SK-N-SH (cell line): ENCODE measurements at regions not wholly inside any gene's neighbourhood (a gene's known extent, or its start where the extent isn't known, plus 50 kb on each side); places are given as distances from the start of the nearest gene placed in this dataset.

Experiments used
- CTCF ChIA-PET: fragments of 300-600, 350-600 bp; formaldehyde crosslinking; extraction: SDS; loops from one replicate; lab custom pipeline; 2021; lab: Yijun Ruan, JAX
- POLR2A ChIA-PET: fragments of 350-600 bp; sonication (Branson Sonifier 250); formaldehyde crosslinking; extraction: SDS; loops from one replicate; lab custom pipeline; 2020; ENCODE audit warnings: antibody characterized with exemption, inconsistent platforms; lab: Yijun Ruan, JAX
- DNase-seq: peaks from one replicate; pipeline ENCODE4 v3.0.0; 2012
- H2AFZ ChIP-seq: fragments of 200-600 bp; sonication (generic); 2 replicates; pipeline ENCODE4 v1.8.1; 2016; ENCODE audit warnings: antibody characterized with exemption, mild to moderate bottlenecking, low read depth
- H3F3A ChIP-seq: fragments of 200-600 bp; sonication (generic); replicated peaks from 2 replicates; pipeline ENCODE3; 2016; ENCODE audit warnings: antibody characterized with exemption, mild to moderate bottlenecking; ENCODE audit not compliant: insufficient read depth
- H3K27ac ChIP-seq, 2 experiments: fragments of 200-500 bp in 1 of 2; fragments of 200-600 bp in 1 of 2; sonication (Bioruptor generic) in 1 of 2; sonication (generic), shearing (Covaris generic) in 1 of 2; 2 replicates each; pipeline versions ENCODE4 v1.5.1 to v1.6.1; 2014 to 2016; ENCODE audit warnings: low read depth in 2 of 2, inconsistent platforms in 1 of 2, low read length in 1 of 2, mild to moderate bottlenecking in 1 of 2, mixed read lengths in 1 of 2
- H3K27me3 ChIP-seq: fragments of 200-600 bp; sonication (generic), shearing (Covaris generic); 2 replicates; pipeline ENCODE4 v1.6.1; 2016; ENCODE audit warnings: mixed run types; ENCODE audit not compliant: insufficient read depth
- H3K36me3 ChIP-seq, 2 experiments: fragments of 200-500 bp in 1 of 2; fragments of 200-600 bp in 1 of 2; sonication (Bioruptor generic) in 1 of 2; sonication (generic) in 1 of 2; replicated peaks in 1 of 2; 2 replicates each; pipeline versions ENCODE3 to v1.5.1; 2014 to 2016; ENCODE audit warnings: low read length in 1 of 2, mild to moderate bottlenecking in 1 of 2; ENCODE audit not compliant: insufficient read depth in 2 of 2, control insufficient read depth in 1 of 2
- H3K4me1 ChIP-seq, 2 experiments: fragments of 200-500 bp in 1 of 2; fragments of 200-600 bp in 1 of 2; sonication (Bioruptor generic) in 1 of 2; sonication (generic), shearing (Covaris generic) in 1 of 2; 2 replicates each; pipeline versions ENCODE4 v1.5.1 to v1.6.1; 2014 to 2016; ENCODE audit warnings: low read depth in 1 of 2, low read length in 1 of 2, mixed run types in 1 of 2; ENCODE audit not compliant: insufficient read depth in 2 of 2, control insufficient read depth in 1 of 2
- H3K4me2 ChIP-seq: fragments of 200-600 bp; sonication (generic), shearing (Covaris generic); 2 replicates; pipeline ENCODE4 v1.6.1; 2017; ENCODE audit warnings: mixed run types
- H3K4me3 ChIP-seq, 2 experiments: fragments of 200-500 bp in 1 of 2; fragments of 200-600 bp in 1 of 2; sonication (Bioruptor generic) in 1 of 2; sonication (generic), shearing (Covaris generic) in 1 of 2; 2 replicates each; pipeline versions ENCODE4 v1.5.1 to v1.8.1; 2014 to 2016; ENCODE audit warnings: low read depth in 2 of 2, inconsistent platforms in 1 of 2, low read length in 1 of 2, mild to moderate bottlenecking in 1 of 2, mixed read lengths in 1 of 2, moderate library complexity in 1 of 2
- H3K79me2 ChIP-seq: fragments of 200-600 bp; sonication (generic); 2 replicates; pipeline ENCODE4 v1.8.1; 2017; ENCODE audit warnings: mild to moderate bottlenecking; ENCODE audit not compliant: insufficient read depth
- H3K9ac ChIP-seq: fragments of 200-600 bp; sonication (generic); 2 replicates; pipeline ENCODE4 v1.6.1; 2017; ENCODE audit warnings: mixed run types
- H3K9me2 ChIP-seq: fragments of 200-600 bp; sonication (generic); 2 replicates; pipeline ENCODE4 v1.6.1; 2017; ENCODE audit warnings: mixed run types
- H3K9me3 ChIP-seq: fragments of 200-600 bp; sonication (generic); 2 replicates; pipeline ENCODE4 v1.6.1; 2017; ENCODE audit warnings: mixed run types, mild to moderate bottlenecking, moderate library complexity
- H4K20me1 ChIP-seq: fragments of 200-600 bp; sonication (generic); 2 replicates; pipeline ENCODE4 v1.6.1; 2017; ENCODE audit warnings: mild to moderate bottlenecking, mixed run types; ENCODE audit not compliant: insufficient read depth
- CHD2 ChIP-seq: fragments of 150-350 bp; IDR thresholded peaks from 2 replicates; pipeline ENCODE4 v1.6.1; 2018; ENCODE audit warnings: low read length; ENCODE audit not compliant: partially characterized antibody
- CTCF ChIP-seq: fragments of 200-600 bp; sonication (generic); IDR thresholded peaks from 2 replicates; pipeline ENCODE4 v1.6.1; 2017; ENCODE audit warnings: antibody characterized with exemption, mild to moderate bottlenecking, moderate library complexity
- ELF1 ChIP-seq: IDR thresholded peaks from 2 replicates; pipeline ENCODE4 v1.4.0; 2012
- EP300 ChIP-seq, 2 experiments: IDR thresholded peaks; 2 replicates each; pipeline versions ENCODE4 v1.4.0 to v1.6.1; 2012; ENCODE audit warnings: borderline replicate concordance in 1 of 2, low read depth in 1 of 2, low read length in 1 of 2
- FOXJ3 ChIP-seq: sonication (generic); formaldehyde crosslinking; IDR thresholded peaks from 2 replicates; pipeline ENCODE4 v1.5.1; 2020; ENCODE audit warnings: mild to moderate bottlenecking, missing genetic modification reagents
- FOXM1 ChIP-seq: IDR thresholded peaks from 2 replicates; pipeline ENCODE4 v1.4.0; 2012; ENCODE audit warnings: low read depth, mild to moderate bottlenecking
- GABPA ChIP-seq: IDR thresholded peaks from 2 replicates; pipeline ENCODE4 v1.4.0; 2012; ENCODE audit warnings: low read depth, mild to moderate bottlenecking
- GATA2 ChIP-seq: sonication (generic); formaldehyde crosslinking; IDR thresholded peaks from 2 replicates; pipeline ENCODE4 v1.5.0; 2020; ENCODE audit warnings: mild to moderate bottlenecking, missing genetic modification reagents
- MEF2A ChIP-seq: IDR thresholded peaks from 2 replicates; pipeline ENCODE4 v1.4.0; 2012; ENCODE audit warnings: low read depth, borderline replicate concordance
- NFIC ChIP-seq: IDR thresholded peaks from 2 replicates; pipeline ENCODE4 v1.4.0; 2012; ENCODE audit warnings: borderline replicate concordance
- PBX3 ChIP-seq: IDR thresholded peaks from 2 replicates; pipeline ENCODE4; 2012
- RAD21 ChIP-seq: IDR thresholded peaks from 2 replicates; pipeline ENCODE4 v1.6.1; 2012; ENCODE audit warnings: mild to moderate bottlenecking, low read length
- RFX5 ChIP-seq: IDR thresholded peaks from 2 replicates; pipeline ENCODE4 v1.6.1; 2012; ENCODE audit warnings: mild to moderate bottlenecking, improper control_type of control experiment, low read length
- RXRA ChIP-seq: IDR thresholded peaks from 2 replicates; pipeline ENCODE4 v1.4.0; 2012; ENCODE audit warnings: low read depth, mild to moderate bottlenecking, borderline replicate concordance
- SIN3A ChIP-seq: IDR thresholded peaks from 2 replicates; pipeline ENCODE4 v1.6.1; 2012; ENCODE audit warnings: low read depth, mild to moderate bottlenecking, low read length, moderate library complexity, borderline replicate concordance
- SMC3 ChIP-seq: IDR thresholded peaks from 2 replicates; pipeline ENCODE4 v1.6.1; 2012; ENCODE audit warnings: low read depth, low read length, improper control_type of control experiment
- TAF1 ChIP-seq: IDR thresholded peaks from 2 replicates; pipeline ENCODE4 v1.6.1; 2012; ENCODE audit warnings: low read depth, mild to moderate bottlenecking, low read length, moderate library complexity, borderline replicate concordance
- TCF12 ChIP-seq: IDR thresholded peaks from 2 replicates; pipeline ENCODE4 v1.4.0; 2012
- TEAD4 ChIP-seq: IDR thresholded peaks from 2 replicates; pipeline ENCODE4 v1.4.0; 2012; ENCODE audit warnings: mild to moderate bottlenecking, borderline replicate concordance; ENCODE audit not compliant: insufficient read depth
- ZBTB33 ChIP-seq: IDR thresholded peaks from 2 replicates; pipeline ENCODE4 v1.4.0; 2012; ENCODE audit warnings: low read depth, borderline replicate concordance
- WGBS: methylation state at CpG from one replicate; pipeline ENCODE4 v1.1.6; 2017; ENCODE audit warnings: low lambda C conversion rate; 5-methylcytosine and 5-hydroxymethylcytosine counted together

GRCh38 chrX:137982472-137983172 is 416.7 kb downstream of the ZIC3 start:
- Histone ChIP-seq H3K4me1 (no peaks in the 10 kb centered on the region), H3K9me2 (no peaks in the 10 kb centered on the region), H3K27me3 (no peaks in the 10 kb centered on the region; the same call in 1 of the 2 replicates), H3F3A (no peaks in the 10 kb centered on the region), H2AFZ (no peak overlapping the region), H3K4me3 (no peak overlapping the region), H3K27ac (no peak overlapping the region), H4K20me1 (no peaks in the 10 kb centered on the region), H3K9me3 (no peaks in the 10 kb centered on the region), H3K4me2 (no peak overlapping the region), H3K79me2 (no peaks in the 10 kb centered on the region), H3K36me3 (no peaks in the 10 kb centered on the region), H3K9ac (no peak overlapping the region)
- DNase-seq = no peak
- POLR2A ChIA-PET = no interaction called here
- CTCF ChIA-PET = no interaction called here
- TF ChIP-seq PBX3 = no peak
- TF ChIP-seq TAF1 = no peak
- no peak for TF ChIP-seq SMC3
- TF ChIP-seq GABPA = no peak
- TF ChIP-seq CHD2 = no peak
- TF ChIP-seq GATA2 = no peak
- TF ChIP-seq RFX5 = no peak
- TF ChIP-seq TEAD4 = no peak
- TF ChIP-seq NFIC = no peak
- no peak for TF ChIP-seq TCF12
- no peak for TF ChIP-seq FOXJ3 (CRISPR knock-in tag)
- TF ChIP-seq SIN3A = no peak
- no peak for TF ChIP-seq MEF2A
- TF ChIP-seq ELF1 = no peak
- TF ChIP-seq FOXM1 = no peak
- no peak for TF ChIP-seq RXRA
- TF ChIP-seq CTCF = no peak
- TF ChIP-seq RAD21 = no peak
- TF ChIP-seq ZBTB33 = no peak
- no peak for TF ChIP-seq EP300 (IDR thresholded peaks at IDR 0.05; ENCODE audit: borderline replicate concordance in 1 of 2, low read depth in 1 of 2, low read length in 1 of 2)
- WGBS = 9% methylated on average over 1 of the region's 1 CpG
